Right cardiac atrium (tissue), 5 donors: ENCODE measurements at regions not wholly inside any gene's neighbourhood (a gene's known extent, or its start where the extent isn't known, plus 50 kb on each side); places are given as distances from the start of the nearest gene placed in this dataset.
"Not testable (repeated sequence)": the region's sequence is repeated elsewhere in the genome, so short reads cannot be mapped to it uniquely, and the experiment has no call there.

Experiments used
- ATAC-seq, 2 donors: fragments of 200-7000 bp; cut with Tn5 transposase; one replicate each; pipeline versions ENCODE4 v1.8.0 to v1.9.1; 2020; ENCODE audit warnings: moderate library complexity in 2 of 2, mild to moderate bottlenecking in 1 of 2
- DNase-seq, 3 donors: peaks; one replicate each; pipeline ENCODE4 v3.0.0-alpha.2; 2020
- H3K27ac ChIP-seq: one replicate; pipeline ENCODE4 v1.5.1; 2013; ENCODE audit warnings: mild to moderate bottlenecking, low read length, control low read depth, moderate library complexity
- H3K27me3 ChIP-seq: one replicate; pipeline ENCODE4 v1.6.1; 2013; ENCODE audit not compliant: control insufficient read depth, insufficient read depth
- H3K4me1 ChIP-seq: one replicate; pipeline ENCODE4 v1.6.1; 2013; ENCODE audit warnings: low read length; ENCODE audit not compliant: control insufficient read depth, insufficient read depth
- H3K4me3 ChIP-seq: one replicate; pipeline ENCODE4 v1.5.1; 2013; ENCODE audit warnings: low read length, control low read depth
- H3K9me3 ChIP-seq: one replicate; pipeline ENCODE4 v1.6.1; 2013; ENCODE audit warnings: low read length; ENCODE audit not compliant: control insufficient read depth
- WGBS: extraction: QIAGEN DNeasy Blood & Tissue Kit; methylation state at CpG from one replicate; pipeline ENCODE4 v1.1.7; 2013; 5-methylcytosine and 5-hydroxymethylcytosine counted together
- intact Hi-C, 4 donors: fragments of 100-400 bp; cut with DNase I; formaldehyde crosslinking; loops; one replicate each; pipeline versions ENCODE4 v1.11.0 to v1.14.0; 2022 to 2023
- donor health status: healthy with polysubstance abuse.
- donor health status: DM: no; HTN: yes; CAD: no.
- donor health status: DM: no; HTN: no; CAD: no.
- donor health status: DM: no; HTN: yes; CAD: no; lungs with severe emphysema.
- donor health status: DM: yes; HTN: yes; CAD: no.

DNA sequence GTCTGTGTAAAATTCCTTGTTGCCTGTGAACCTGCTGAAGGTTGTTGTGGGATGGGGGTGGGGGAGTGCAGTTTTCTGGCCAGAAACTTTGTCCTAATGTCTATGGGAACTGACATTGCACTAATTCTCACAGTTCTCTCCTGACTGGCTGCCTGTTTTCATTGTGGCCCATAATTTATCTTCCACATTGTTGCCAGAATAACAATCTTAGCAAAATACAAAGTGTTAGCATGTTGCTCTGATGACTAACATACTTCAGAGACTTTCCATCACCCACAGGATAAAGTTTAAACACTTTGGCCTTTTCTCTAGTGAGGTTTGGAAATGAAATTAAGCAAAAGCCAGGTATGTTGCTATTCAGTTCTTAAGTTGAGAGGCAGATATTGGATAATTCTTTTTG lies 81.4 kb upstream of the TBC1D5 start:
- H3K27ac ChIP-seq, result no peak overlapping the region
- no peaks in the 10 kb centered on the region for H3K9me3 ChIP-seq
- ATAC-seq (no peak), DNase-seq (no peak)
- H3K27me3 ChIP-seq, result no peaks in the 10 kb centered on the region
- H3K4me3 ChIP-seq, result no peak overlapping the region
- intact Hi-C loops, result loop anchor here in 1 of 4 donors (10.0 kb wide), 1 partner anchor 379 kb away; no protein-coding TSS in a partner anchor
- no peaks in the 10 kb centered on the region for H3K4me1 ChIP-seq

DNA sequence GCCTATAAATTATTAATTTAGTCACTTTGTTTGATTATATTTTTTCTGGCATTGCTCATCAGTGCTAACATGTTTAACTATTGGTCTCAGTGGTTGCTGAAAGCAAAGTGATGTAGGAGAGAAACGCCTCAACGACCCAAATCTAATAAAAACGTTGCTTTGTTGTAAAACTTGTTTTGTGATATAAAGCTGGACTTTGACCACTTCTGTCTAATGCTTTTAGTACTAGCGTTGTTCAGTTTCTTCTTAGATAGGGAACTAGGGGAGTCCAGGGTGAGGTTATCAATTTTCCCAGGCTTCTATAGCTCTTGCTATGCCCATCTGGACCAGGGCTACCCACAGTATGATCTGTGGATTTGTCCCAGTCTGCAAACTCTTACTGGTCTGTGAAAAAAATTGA lies 80.6 kb upstream of the TBC1D5 start:
- Histone ChIP-seq H3K4me1 (no peaks in the 10 kb centered on the region), H3K27ac (no peak overlapping the region), H3K4me3 (no peak overlapping the region), H3K9me3 (no peaks in the 10 kb centered on the region), H3K27me3 (no peaks in the 10 kb centered on the region)
- WGBS, result 53% methylated on average over 4 of the region's 4 CpGs
- DNase-seq, result no peak
- no peak for ATAC-seq
- intact Hi-C loops, result loop anchor here in 1 of 4 donors (10.0 kb wide), 1 partner anchor 378 kb away; no protein-coding TSS in a partner anchor

DNA sequence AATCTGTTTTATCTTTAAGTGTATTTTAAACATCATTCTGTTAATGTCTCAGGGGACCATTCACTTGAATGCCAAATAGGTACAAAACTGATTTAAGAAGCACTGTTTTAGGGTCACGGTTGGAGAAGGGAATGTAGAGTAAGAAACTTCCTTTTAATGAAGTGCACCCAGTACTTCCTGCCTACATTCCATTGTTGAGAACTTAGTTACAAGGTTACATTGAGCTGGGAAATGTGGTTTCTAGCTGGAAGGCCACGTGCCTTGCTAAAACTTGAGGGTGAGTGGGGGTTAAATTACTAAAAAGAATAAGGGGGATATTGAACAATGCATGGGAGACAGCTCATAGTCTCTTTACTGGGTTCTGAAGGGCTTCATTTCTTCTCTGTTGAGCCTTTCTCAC lies 78.3 kb upstream of the TBC1D5 start:
- Histone ChIP-seq H3K4me1 (no peaks in the 10 kb centered on the region), H3K4me3 (no peak overlapping the region), H3K27me3 (no peaks in the 10 kb centered on the region), H3K27ac (no peak overlapping the region), H3K9me3 (no peaks in the 10 kb centered on the region)
- intact Hi-C loops, result loop anchor here in 1 of 4 donors (10.0 kb wide), 1 partner anchor 376 kb away; no protein-coding TSS in a partner anchor
- WGBS, result 49% methylated on average over 2 of the region's 2 CpGs
- DNase-seq (no peak), ATAC-seq (no peak)

DNA sequence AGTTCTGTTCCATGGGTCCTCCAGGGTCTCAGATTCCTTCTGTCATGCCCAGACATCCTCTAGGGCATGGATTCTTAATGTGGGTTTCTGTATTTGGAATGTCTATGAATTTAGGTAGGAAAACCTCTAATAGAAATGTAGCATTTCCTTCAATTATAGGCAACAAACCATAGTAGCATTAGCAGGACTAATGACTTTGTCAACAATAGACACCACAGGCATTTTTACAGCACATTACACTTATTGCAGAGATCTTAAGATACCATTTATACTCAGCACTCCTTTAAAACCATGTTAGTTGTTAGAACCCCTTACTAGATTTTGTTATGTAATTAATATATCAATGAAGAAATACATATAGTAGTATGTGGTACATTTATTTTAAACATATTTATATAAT lies 77.8 kb upstream of the TBC1D5 start:
- no peak for DNase-seq
- H3K4me1 ChIP-seq, result no peaks in the 10 kb centered on the region
- intact Hi-C loops, result loop anchor here in 1 of 4 donors (10.0 kb wide), 1 partner anchor 375 kb away; no protein-coding TSS in a partner anchor
- H3K27ac ChIP-seq, result no peak overlapping the region
- no peaks in the 10 kb centered on the region for H3K9me3 ChIP-seq
- no peak overlapping the region for H3K4me3 ChIP-seq
- H3K27me3 ChIP-seq, result no peaks in the 10 kb centered on the region
- ATAC-seq, result no peak

DNA sequence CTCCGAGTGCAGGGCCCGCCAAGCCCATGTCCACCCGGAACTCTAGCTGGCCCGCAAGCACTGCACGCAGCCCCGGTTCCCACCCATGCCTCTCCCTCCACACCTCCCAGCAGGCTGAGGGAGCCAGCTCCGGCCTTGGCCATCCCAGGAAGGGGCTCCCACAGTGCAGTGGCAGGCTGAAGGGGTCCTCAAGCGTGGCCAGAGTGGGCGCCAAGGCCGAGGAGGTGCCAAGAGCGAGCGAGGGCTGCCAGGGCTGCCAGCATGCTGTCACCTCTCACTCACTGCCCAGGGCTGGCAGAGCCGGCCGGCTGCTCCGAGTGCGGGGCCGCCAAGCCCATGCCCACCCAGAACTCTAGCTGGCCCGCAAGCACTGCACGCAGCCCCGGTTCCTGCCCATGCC lies 75.5 kb upstream of the TBC1D5 start:
- DNase-seq, H3K9me3 ChIP-seq, ATAC-seq, H3K27me3 ChIP-seq, H3K27ac ChIP-seq, intact Hi-C loops, H3K4me1 ChIP-seq, H3K4me3 ChIP-seq: not testable (repeated sequence)
- 96% methylated on average over 20 of the region's 20 CpGs for WGBS

DNA sequence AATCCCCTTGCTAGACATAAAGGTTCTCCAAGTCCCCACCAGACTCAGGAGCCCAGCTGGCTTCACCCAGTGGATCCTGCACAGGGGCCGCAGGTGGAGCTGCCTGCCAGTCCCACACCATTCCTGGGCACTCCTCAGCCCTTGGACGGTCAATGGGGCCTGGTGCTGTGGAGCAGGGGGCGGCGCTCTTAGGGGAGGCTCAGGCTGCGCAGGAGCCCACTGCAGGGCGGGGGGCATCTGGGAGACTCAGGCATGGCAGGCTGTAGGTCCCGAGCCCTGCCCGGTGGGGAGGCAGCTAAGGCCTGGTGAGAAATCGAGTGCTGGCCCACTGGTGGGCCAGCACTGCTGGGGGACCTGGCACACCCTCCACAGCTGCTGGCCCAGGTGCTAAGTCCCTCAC lies 75.1 kb upstream of the TBC1D5 start:
- intact Hi-C loops, result no loop called here

DNA sequence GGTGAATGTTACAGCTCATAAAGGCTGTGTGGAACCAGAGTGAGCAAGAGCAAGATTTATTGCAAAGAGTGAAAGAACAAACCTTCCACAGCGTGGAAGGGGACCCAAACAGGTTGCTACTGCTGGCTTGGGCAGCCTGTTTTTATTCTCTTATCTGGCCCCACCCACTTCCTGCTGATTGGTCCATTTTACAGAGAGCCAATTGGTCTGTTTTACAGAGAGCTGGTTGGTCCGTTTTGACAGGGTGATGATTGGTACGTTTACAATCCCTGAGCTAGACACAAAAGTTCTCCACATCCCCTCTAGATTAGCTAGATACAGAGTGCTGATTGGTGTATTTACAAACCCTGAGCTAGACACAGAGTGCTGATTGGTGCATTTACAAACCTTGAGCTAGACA lies 74.4 kb upstream of the TBC1D5 start:
- H3K9me3 ChIP-seq, intact Hi-C loops, ATAC-seq, H3K4me1 ChIP-seq, H3K27me3 ChIP-seq, DNase-seq, H3K4me3 ChIP-seq, H3K27ac ChIP-seq: not testable (repeated sequence)
- WGBS, result 91% methylated on average over 3 of the region's 3 CpGs

More for the DNA sequence above, 75.1 kb upstream of the TBC1D5 start:
- Histone ChIP-seq H3K27me3 (no peaks in the 10 kb centered on the region), H3K4me3 (no peak overlapping the region), H3K9me3 (no peaks in the 10 kb centered on the region), H3K27ac (no peak overlapping the region), H3K4me1 (no peaks in the 10 kb centered on the region)
- WGBS, result 97% methylated on average over 9 of the region's 9 CpGs
- DNase-seq (no peak), ATAC-seq (no peak)

DNA sequence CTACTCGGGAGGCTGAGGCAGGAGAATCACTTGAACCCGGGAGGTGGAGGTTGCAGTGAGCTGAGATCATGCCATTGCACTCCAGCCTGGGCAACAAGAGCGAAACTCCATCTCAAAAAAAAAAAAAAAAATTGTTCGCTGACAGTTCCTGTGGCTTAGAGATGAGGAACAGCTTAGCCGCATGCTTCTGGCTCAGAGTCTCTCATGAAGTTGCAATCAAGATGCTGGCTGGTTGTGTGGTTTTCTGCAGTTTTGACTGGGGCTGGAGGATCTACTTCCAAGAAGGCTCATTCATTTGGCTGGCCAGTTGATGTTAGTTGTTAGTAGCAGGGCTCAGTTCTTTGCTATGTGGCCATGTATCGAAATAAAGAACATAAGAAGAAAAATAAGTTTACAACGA lies 69.9 kb upstream of the TBC1D5 start:
- WGBS, result 89% methylated on average over 7 of the region's 7 CpGs
- ATAC-seq, intact Hi-C loops, H3K9me3 ChIP-seq, H3K27me3 ChIP-seq, H3K4me3 ChIP-seq, H3K27ac ChIP-seq, H3K4me1 ChIP-seq, DNase-seq: not testable (repeated sequence)

DNA sequence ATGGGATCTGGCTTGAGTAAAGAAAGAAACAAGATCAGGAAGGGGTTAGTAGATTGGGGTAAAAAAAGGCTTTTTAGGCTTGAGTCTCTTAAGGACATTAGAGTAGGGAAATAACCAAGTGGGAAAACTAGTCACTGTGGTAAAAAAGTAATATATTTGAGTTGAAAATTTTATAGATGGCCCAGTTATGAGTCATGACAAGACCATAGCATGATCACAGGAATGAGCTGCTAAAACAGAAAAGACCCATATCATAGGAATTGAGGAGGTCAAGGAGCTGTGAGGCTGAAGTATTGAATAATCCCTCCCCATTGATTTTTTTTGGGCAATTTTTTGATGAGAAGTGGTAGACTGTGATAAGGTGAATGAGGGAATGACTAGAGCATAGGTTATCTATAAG lies 69.2 kb upstream of the TBC1D5 start:
- Histone ChIP-seq H3K27me3 (no peaks in the 10 kb centered on the region), H3K27ac (no peak overlapping the region), H3K4me3 (no peak overlapping the region), H3K9me3 (no peaks in the 10 kb centered on the region), H3K4me1 (peaks cover 1% of the 10 kb centered on the region)
- intact Hi-C loops, result no loop called here
- ATAC-seq (no peak), DNase-seq (no peak)

DNA sequence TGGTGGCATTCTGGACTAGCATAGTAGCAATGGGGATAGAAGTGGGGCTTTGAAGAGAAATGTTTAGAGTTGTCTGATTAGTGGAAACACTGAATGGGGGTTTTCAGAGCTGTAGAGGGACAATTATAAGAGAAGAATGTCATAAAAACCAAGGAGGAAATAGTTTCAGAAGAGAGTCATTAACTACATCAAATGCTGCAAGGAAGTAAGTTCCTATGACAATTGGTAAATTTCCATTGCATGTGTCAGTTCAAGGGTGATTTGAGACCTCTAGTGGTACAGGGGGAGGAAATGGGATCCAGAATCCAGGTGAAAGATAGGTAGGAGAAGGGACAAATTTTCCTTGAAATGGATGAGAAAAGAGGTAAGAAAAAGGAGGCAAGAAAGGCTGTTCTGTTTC lies 68.3 kb upstream of the TBC1D5 start:
- H3K4me3 ChIP-seq, result no peak overlapping the region
- H3K9me3 ChIP-seq, result no peaks in the 10 kb centered on the region
- H3K4me1 ChIP-seq, result peaks cover 1% of the 10 kb centered on the region
- DNase-seq (no peak), ATAC-seq (no peak)
- intact Hi-C loops, result no loop called here
- H3K27ac ChIP-seq, result no peak overlapping the region
- peaks cover 2% of the 10 kb centered on the region for H3K27me3 ChIP-seq

DNA sequence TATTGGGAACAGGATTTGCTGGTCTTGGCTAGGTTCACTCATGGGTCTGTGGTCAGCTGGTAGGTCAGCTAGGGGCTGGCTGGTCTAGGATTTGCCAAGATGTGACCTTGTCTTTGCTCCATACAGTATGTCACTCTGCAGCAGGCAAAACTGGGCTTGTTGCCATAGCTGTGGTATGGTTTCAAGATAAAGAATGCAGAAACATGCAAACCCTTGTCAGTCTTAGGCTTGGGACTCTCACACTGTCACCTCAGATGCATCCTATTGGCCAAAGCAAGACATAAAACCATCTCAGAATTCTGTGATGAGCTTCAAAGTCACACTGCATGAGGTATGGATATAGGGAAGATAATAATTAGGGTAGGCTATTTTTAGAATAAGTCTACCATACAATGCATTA lies 66.6 kb upstream of the TBC1D5 start:
- ATAC-seq, result no peak
- H3K4me3 ChIP-seq, result no peak overlapping the region
- peaks cover 1% of the 10 kb centered on the region for H3K4me1 ChIP-seq
- no peak for DNase-seq
- intact Hi-C loops, result no loop called here
- peaks cover 2% of the 10 kb centered on the region for H3K27me3 ChIP-seq
- no peak overlapping the region for H3K27ac ChIP-seq
- no peaks in the 10 kb centered on the region for H3K9me3 ChIP-seq

DNA sequence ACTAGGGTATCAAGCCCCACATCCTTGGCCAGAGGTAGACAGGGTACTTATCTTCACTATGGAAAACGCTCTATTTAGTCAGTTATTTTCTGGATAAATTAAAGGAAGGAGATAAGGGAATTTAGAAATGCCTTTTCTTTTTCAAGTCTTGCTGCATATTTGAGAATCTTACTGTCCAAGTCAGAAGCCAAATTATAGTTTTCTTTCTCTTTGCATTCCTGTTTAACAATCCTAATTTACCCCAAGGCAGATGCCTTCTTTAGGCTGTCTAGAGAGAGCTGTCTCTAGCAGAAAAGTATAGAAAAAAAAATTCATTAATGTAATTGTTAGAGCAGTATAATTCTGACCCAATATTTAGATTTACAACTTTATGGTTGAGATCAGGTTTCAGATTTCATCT lies 64.4 kb upstream of the TBC1D5 start:
- ATAC-seq, result no peak
- H3K4me1 ChIP-seq, result peaks cover 1% of the 10 kb centered on the region
- intact Hi-C loops, result no loop called here
- no peak for DNase-seq
- H3K9me3 ChIP-seq, result no peaks in the 10 kb centered on the region
- WGBS, result 57% methylated on average over 1 of the region's 1 CpG
- no peak overlapping the region for H3K27ac ChIP-seq
- no peak overlapping the region for H3K4me3 ChIP-seq
- H3K27me3 ChIP-seq, result peaks cover 2% of the 10 kb centered on the region
